SK-N-SH (cell line): ENCODE measurements at regions not wholly inside any gene's neighbourhood (a gene's known extent, or its start where the extent isn't known, plus 50 kb on each side); places are given as distances from the start of the nearest gene placed in this dataset.

Source experiments
- CTCF ChIA-PET: fragments of 300-600, 350-600 bp; formaldehyde crosslinking; extraction: SDS; loops from one replicate; lab custom pipeline; 2021; lab: Yijun Ruan, JAX
- POLR2A ChIA-PET: fragments of 350-600 bp; sonication (Branson Sonifier 250); formaldehyde crosslinking; extraction: SDS; loops from one replicate; lab custom pipeline; 2020; ENCODE audit warnings: antibody characterized with exemption, inconsistent platforms; lab: Yijun Ruan, JAX
- DNase-seq: peaks from one replicate; pipeline ENCODE4 v3.0.0; 2012
- H2AFZ ChIP-seq: fragments of 200-600 bp; sonication (generic); 2 replicates; pipeline ENCODE4 v1.8.1; 2016; ENCODE audit warnings: antibody characterized with exemption, mild to moderate bottlenecking, low read depth
- H3F3A ChIP-seq: fragments of 200-600 bp; sonication (generic); replicated peaks from 2 replicates; pipeline ENCODE3; 2016; ENCODE audit warnings: antibody characterized with exemption, mild to moderate bottlenecking; ENCODE audit not compliant: insufficient read depth
- H3K27ac ChIP-seq, 2 experiments: fragments of 200-500 bp in 1 of 2; fragments of 200-600 bp in 1 of 2; sonication (Bioruptor generic) in 1 of 2; sonication (generic), shearing (Covaris generic) in 1 of 2; 2 replicates each; pipeline versions ENCODE4 v1.5.1 to v1.6.1; 2014 to 2016; ENCODE audit warnings: low read depth in 2 of 2, inconsistent platforms in 1 of 2, low read length in 1 of 2, mild to moderate bottlenecking in 1 of 2, mixed read lengths in 1 of 2
- H3K27me3 ChIP-seq: fragments of 200-600 bp; sonication (generic), shearing (Covaris generic); 2 replicates; pipeline ENCODE4 v1.6.1; 2016; ENCODE audit warnings: mixed run types; ENCODE audit not compliant: insufficient read depth
- H3K36me3 ChIP-seq, 2 experiments: fragments of 200-500 bp in 1 of 2; fragments of 200-600 bp in 1 of 2; sonication (Bioruptor generic) in 1 of 2; sonication (generic) in 1 of 2; replicated peaks in 1 of 2; 2 replicates each; pipeline versions ENCODE3 to v1.5.1; 2014 to 2016; ENCODE audit warnings: low read length in 1 of 2, mild to moderate bottlenecking in 1 of 2; ENCODE audit not compliant: insufficient read depth in 2 of 2, control insufficient read depth in 1 of 2
- H3K4me1 ChIP-seq, 2 experiments: fragments of 200-500 bp in 1 of 2; fragments of 200-600 bp in 1 of 2; sonication (Bioruptor generic) in 1 of 2; sonication (generic), shearing (Covaris generic) in 1 of 2; 2 replicates each; pipeline versions ENCODE4 v1.5.1 to v1.6.1; 2014 to 2016; ENCODE audit warnings: low read depth in 1 of 2, low read length in 1 of 2, mixed run types in 1 of 2; ENCODE audit not compliant: insufficient read depth in 2 of 2, control insufficient read depth in 1 of 2
- H3K4me2 ChIP-seq: fragments of 200-600 bp; sonication (generic), shearing (Covaris generic); 2 replicates; pipeline ENCODE4 v1.6.1; 2017; ENCODE audit warnings: mixed run types
- H3K4me3 ChIP-seq, 2 experiments: fragments of 200-500 bp in 1 of 2; fragments of 200-600 bp in 1 of 2; sonication (Bioruptor generic) in 1 of 2; sonication (generic), shearing (Covaris generic) in 1 of 2; 2 replicates each; pipeline versions ENCODE4 v1.5.1 to v1.8.1; 2014 to 2016; ENCODE audit warnings: low read depth in 2 of 2, inconsistent platforms in 1 of 2, low read length in 1 of 2, mild to moderate bottlenecking in 1 of 2, mixed read lengths in 1 of 2, moderate library complexity in 1 of 2
- H3K79me2 ChIP-seq: fragments of 200-600 bp; sonication (generic); 2 replicates; pipeline ENCODE4 v1.8.1; 2017; ENCODE audit warnings: mild to moderate bottlenecking; ENCODE audit not compliant: insufficient read depth
- H3K9ac ChIP-seq: fragments of 200-600 bp; sonication (generic); 2 replicates; pipeline ENCODE4 v1.6.1; 2017; ENCODE audit warnings: mixed run types
- H3K9me2 ChIP-seq: fragments of 200-600 bp; sonication (generic); 2 replicates; pipeline ENCODE4 v1.6.1; 2017; ENCODE audit warnings: mixed run types
- H3K9me3 ChIP-seq: fragments of 200-600 bp; sonication (generic); 2 replicates; pipeline ENCODE4 v1.6.1; 2017; ENCODE audit warnings: mixed run types, mild to moderate bottlenecking, moderate library complexity
- H4K20me1 ChIP-seq: fragments of 200-600 bp; sonication (generic); 2 replicates; pipeline ENCODE4 v1.6.1; 2017; ENCODE audit warnings: mild to moderate bottlenecking, mixed run types; ENCODE audit not compliant: insufficient read depth
- CHD2 ChIP-seq: fragments of 150-350 bp; IDR thresholded peaks from 2 replicates; pipeline ENCODE4 v1.6.1; 2018; ENCODE audit warnings: low read length; ENCODE audit not compliant: partially characterized antibody
- ELF1 ChIP-seq: IDR thresholded peaks from 2 replicates; pipeline ENCODE4 v1.4.0; 2012
- EP300 ChIP-seq, 2 experiments: IDR thresholded peaks; 2 replicates each; pipeline versions ENCODE4 v1.4.0 to v1.6.1; 2012; ENCODE audit warnings: borderline replicate concordance in 1 of 2, low read depth in 1 of 2, low read length in 1 of 2
- FOSL2 ChIP-seq: IDR thresholded peaks from 2 replicates; pipeline ENCODE4 v1.4.0; 2012; ENCODE audit warnings: low read depth, mild to moderate bottlenecking, moderate library complexity, borderline replicate concordance
- FOXJ3 ChIP-seq: sonication (generic); formaldehyde crosslinking; IDR thresholded peaks from 2 replicates; pipeline ENCODE4 v1.5.1; 2020; ENCODE audit warnings: mild to moderate bottlenecking, missing genetic modification reagents
- FOXM1 ChIP-seq: IDR thresholded peaks from 2 replicates; pipeline ENCODE4 v1.4.0; 2012; ENCODE audit warnings: low read depth, mild to moderate bottlenecking
- GABPA ChIP-seq: IDR thresholded peaks from 2 replicates; pipeline ENCODE4 v1.4.0; 2012; ENCODE audit warnings: low read depth, mild to moderate bottlenecking
- GATA2 ChIP-seq: sonication (generic); formaldehyde crosslinking; IDR thresholded peaks from 2 replicates; pipeline ENCODE4 v1.5.0; 2020; ENCODE audit warnings: mild to moderate bottlenecking, missing genetic modification reagents
- MAX ChIP-seq: IDR thresholded peaks from 2 replicates; pipeline ENCODE4 v1.4.0; 2012; ENCODE audit warnings: low read depth
- MXI1 ChIP-seq: IDR thresholded peaks from 2 replicates; pipeline ENCODE4 v1.6.1; 2012; ENCODE audit warnings: mild to moderate bottlenecking, low read depth, low read length, improper control_type of control experiment
- NRF1 ChIP-seq: IDR thresholded peaks from 2 replicates; pipeline ENCODE4 v1.6.1; 2012; ENCODE audit warnings: low read depth, mild to moderate bottlenecking, low read length
- POLR2AphosphoS5 ChIP-seq: IDR thresholded peaks from 2 replicates; pipeline ENCODE4 v1.6.1; 2012; ENCODE audit warnings: low read depth, low read length
- RFX5 ChIP-seq: IDR thresholded peaks from 2 replicates; pipeline ENCODE4 v1.6.1; 2012; ENCODE audit warnings: mild to moderate bottlenecking, improper control_type of control experiment, low read length
- SIN3A ChIP-seq: IDR thresholded peaks from 2 replicates; pipeline ENCODE4 v1.6.1; 2012; ENCODE audit warnings: low read depth, mild to moderate bottlenecking, low read length, moderate library complexity, borderline replicate concordance
- TCF12 ChIP-seq: IDR thresholded peaks from 2 replicates; pipeline ENCODE4 v1.4.0; 2012
- USF2 ChIP-seq: fragments of 150-350 bp; IDR thresholded peaks from 2 replicates; pipeline ENCODE4 v1.6.1; 2017; ENCODE audit warnings: antibody characterized with exemption, low read length, low read depth, borderline replicate concordance
- ZBTB33 ChIP-seq: IDR thresholded peaks from 2 replicates; pipeline ENCODE4 v1.4.0; 2012; ENCODE audit warnings: low read depth, borderline replicate concordance
- WGBS: methylation state at CpG from one replicate; pipeline ENCODE4 v1.1.6; 2017; ENCODE audit warnings: low lambda C conversion rate; 5-methylcytosine and 5-hydroxymethylcytosine counted together
- TF ChIP-seq, protein P1 (sequence below): fragments of 200-600 bp; sonication (generic); IDR thresholded peaks from 2 replicates; pipeline ENCODE4 v1.6.1; 2017; ENCODE audit warnings: antibody characterized with exemption, mild to moderate bottlenecking, moderate library complexity
- TF ChIP-seq, protein P2 (sequence below): IDR thresholded peaks from 2 replicates; pipeline ENCODE4 v1.6.1; 2012; ENCODE audit warnings: mild to moderate bottlenecking, low read depth, low read length, moderate library complexity

DNA sequence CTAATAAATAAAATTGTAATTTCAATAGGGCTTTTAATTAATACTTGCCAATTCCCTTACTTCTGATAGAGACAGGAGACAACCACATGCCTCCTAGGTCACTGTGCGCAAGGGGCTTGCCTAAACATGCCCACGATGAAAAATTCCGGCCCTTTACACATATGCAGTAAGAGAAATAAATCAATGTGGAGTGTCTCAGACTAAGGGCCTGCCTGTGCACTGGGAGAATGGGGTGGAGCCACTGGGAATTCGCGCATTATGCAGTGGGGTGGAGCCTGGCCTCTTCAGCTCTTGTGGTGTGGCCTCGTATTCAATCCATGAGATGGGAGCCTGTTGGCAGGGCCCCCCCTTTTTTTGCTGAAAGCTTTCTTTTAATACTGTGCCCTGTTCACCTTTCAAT lies 484.5 kb downstream of the PDGFC start (continued):
- TF ChIP-seq RFX5: no peak
- no peak for TF ChIP-seq GABPA
- no peak for TF ChIP-seq FOXJ3 (CRISPR knock-in tag)
- no peak for TF ChIP-seq CHD2
- no peak for TF ChIP-seq TCF12
- TF ChIP-seq SIN3A: no peak
- no peak for TF ChIP-seq NRF1
- TF ChIP-seq, protein P1, sequence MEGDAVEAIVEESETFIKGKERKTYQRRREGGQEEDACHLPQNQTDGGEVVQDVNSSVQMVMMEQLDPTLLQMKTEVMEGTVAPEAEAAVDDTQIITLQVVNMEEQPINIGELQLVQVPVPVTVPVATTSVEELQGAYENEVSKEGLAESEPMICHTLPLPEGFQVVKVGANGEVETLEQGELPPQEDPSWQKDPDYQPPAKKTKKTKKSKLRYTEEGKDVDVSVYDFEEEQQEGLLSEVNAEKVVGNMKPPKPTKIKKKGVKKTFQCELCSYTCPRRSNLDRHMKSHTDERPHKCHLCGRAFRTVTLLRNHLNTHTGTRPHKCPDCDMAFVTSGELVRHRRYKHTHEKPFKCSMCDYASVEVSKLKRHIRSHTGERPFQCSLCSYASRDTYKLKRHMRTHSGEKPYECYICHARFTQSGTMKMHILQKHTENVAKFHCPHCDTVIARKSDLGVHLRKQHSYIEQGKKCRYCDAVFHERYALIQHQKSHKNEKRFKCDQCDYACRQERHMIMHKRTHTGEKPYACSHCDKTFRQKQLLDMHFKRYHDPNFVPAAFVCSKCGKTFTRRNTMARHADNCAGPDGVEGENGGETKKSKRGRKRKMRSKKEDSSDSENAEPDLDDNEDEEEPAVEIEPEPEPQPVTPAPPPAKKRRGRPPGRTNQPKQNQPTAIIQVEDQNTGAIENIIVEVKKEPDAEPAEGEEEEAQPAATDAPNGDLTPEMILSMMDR: no peak
- TF ChIP-seq FOXM1: no peak
- no peak for TF ChIP-seq EP300 (IDR thresholded peaks at IDR 0.05; ENCODE audit: borderline replicate concordance in 1 of 2, low read depth in 1 of 2, low read length in 1 of 2)
- no peak for TF ChIP-seq MXI1
- no peak for TF ChIP-seq ELF1
- TF ChIP-seq FOSL2: no peak

GRCh38 chr4:156481845-156482244 lies 489.8 kb downstream of the PDGFC start:
- Histone ChIP-seq H3K4me3 (no peak overlapping the region), H3K4me1 (peaks cover 0 to 22% of the 10 kb centered on the region in 2 experiments; a peak in 1 of 4 replicates), H3K9me3 (peaks cover 6% of the 10 kb centered on the region; the same call in 1 of the 2 replicates), H3K36me3 (no peaks in the 10 kb centered on the region), H3K4me2 (no peak overlapping the region), H3K27ac (no peak overlapping the region), H3K9ac (no peak overlapping the region), H3K79me2 (no peaks in the 10 kb centered on the region), H2AFZ (no peak overlapping the region), H3K9me2 (no peaks in the 10 kb centered on the region), H3K27me3 (no peaks in the 10 kb centered on the region), H4K20me1 (no peaks in the 10 kb centered on the region), H3F3A (peaks cover 11% of the 10 kb centered on the region)
- TF ChIP-seq GABPA (no peak), POLR2AphosphoS5 (no peak), USF2 (no peak), SIN3A (no peak), ZBTB33 (no peak), ELF1 (no peak), FOXM1 (no peak), GATA2 (CRISPR knock-in tag) (no peak), MAX (no peak), TCF12 (no peak)
- TF ChIP-seq, protein P2, sequence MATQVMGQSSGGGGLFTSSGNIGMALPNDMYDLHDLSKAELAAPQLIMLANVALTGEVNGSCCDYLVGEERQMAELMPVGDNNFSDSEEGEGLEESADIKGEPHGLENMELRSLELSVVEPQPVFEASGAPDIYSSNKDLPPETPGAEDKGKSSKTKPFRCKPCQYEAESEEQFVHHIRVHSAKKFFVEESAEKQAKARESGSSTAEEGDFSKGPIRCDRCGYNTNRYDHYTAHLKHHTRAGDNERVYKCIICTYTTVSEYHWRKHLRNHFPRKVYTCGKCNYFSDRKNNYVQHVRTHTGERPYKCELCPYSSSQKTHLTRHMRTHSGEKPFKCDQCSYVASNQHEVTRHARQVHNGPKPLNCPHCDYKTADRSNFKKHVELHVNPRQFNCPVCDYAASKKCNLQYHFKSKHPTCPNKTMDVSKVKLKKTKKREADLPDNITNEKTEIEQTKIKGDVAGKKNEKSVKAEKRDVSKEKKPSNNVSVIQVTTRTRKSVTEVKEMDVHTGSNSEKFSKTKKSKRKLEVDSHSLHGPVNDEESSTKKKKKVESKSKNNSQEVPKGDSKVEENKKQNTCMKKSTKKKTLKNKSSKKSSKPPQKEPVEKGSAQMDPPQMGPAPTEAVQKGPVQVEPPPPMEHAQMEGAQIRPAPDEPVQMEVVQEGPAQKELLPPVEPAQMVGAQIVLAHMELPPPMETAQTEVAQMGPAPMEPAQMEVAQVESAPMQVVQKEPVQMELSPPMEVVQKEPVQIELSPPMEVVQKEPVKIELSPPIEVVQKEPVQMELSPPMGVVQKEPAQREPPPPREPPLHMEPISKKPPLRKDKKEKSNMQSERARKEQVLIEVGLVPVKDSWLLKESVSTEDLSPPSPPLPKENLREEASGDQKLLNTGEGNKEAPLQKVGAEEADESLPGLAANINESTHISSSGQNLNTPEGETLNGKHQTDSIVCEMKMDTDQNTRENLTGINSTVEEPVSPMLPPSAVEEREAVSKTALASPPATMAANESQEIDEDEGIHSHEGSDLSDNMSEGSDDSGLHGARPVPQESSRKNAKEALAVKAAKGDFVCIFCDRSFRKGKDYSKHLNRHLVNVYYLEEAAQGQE: no peak
- no peak for DNase-seq
- ChIA-PET POLR2A (no interaction called here), CTCF (interaction anchor here (0.5 kb wide), 1 partner anchor 330 kb away, joined by 3 read pairs; no protein-coding TSS in a partner anchor)
- WGBS: 67% methylated on average over 11 of the region's 11 CpGs
